RKO (cell line): ENCODE measurements at regions not wholly inside any gene's neighbourhood (a gene's known extent, or its start where the extent isn't known, plus 50 kb on each side); places are given as distances from the start of the nearest gene placed in this dataset.
"Not testable (repeated sequence)": the region's sequence is repeated elsewhere in the genome, so short reads cannot be mapped to it uniquely, and the experiment has no call there.

Source experiments
- DNase-seq: peaks from one replicate; pipeline ENCODE4 v3.0.0-alpha.2; 2016; ENCODE audit warnings: low spot score

DNA sequence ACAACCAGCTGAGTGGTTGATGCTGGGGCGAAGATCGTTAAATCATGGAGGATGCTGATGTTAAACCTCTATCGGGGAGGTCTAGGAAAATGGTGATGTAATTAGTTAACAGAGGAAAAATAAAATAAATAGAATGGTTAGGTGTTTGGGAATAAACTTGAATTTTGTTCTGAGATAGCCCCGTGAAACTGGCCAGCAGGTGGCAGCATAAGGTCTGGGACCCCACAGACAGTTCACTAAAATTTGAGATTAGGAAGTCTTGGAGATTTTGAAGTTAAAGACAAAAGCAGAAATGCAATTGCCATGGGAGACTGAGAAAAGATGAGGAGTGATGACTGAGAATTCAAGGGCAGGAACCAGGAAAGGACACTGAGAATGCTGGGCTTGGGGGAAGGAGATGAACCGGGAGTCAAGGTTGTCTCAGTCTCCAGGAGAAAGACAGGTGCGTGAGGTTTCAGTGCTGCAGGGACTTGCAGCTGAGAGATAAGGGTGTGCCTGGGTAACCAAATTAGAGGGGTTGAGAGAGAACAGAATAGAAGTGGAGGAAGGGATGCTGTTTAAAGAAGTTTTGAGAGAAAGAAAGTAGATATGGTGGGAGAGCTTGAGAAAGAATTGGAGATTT, 248.0 kb downstream of the ZNF92 start:
- peak; percentile 16 for DNase-seq

DNA sequence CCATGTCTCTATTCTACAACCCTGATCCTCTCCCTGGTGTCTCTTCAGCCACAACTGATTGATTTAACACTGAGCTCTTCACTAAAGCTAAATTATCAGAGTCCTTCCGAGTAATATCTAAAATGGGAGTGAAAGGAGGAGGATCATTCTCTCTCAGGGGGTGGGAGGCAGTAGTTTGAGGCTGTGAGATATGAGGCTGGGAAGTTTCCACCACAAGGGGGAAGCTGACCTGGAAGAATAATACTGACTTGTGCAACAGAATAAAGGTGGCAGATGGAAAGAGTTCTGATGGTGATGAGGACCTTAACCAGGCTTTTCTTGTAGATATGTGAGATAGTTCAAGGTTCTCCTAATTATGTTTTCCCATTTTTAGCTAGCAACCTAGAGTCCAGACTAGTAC, 241.6 kb upstream of the VKORC1L1 start:
- not testable (repeated sequence) for DNase-seq

DNA sequence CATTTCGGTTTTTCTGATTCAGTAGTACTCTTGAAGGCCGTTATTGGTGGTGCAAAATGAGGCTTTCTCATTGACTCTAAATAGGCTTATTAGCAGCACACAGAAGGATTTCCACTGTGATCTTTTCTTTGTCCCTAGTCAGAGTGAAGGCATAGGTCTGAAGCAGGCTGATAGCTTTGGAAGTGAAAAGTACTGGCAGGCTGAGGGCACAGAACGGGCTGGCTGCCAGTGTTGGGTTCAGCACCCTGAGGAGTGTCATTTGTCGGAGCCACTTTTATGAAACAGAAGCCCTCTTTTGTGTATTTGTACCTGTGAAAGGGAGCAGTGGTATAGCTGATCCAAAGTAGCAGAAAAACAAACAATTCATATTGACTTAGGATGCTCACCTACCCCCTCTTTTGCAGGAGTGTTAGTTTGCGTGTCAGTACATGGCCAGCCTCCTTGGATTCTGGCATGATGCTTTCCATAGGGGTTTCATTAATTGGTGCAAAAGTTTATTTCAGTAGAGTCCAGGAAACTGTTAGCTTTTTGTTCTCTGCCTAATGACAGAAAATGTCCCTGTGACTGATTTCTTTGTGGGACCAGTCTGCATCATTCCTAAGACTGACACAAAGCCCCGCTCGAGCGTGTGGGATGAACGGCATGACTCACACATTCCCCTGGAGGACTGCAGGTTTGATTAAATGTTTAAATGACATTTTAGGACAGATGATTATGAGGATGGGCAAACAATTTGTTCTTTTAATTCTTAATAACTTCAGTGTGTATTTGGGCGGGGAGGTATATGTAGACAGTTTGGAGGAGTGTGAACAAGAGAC, 239.1 kb upstream of the VKORC1L1 start:
- DNase-seq, result not testable (repeated sequence)

DNA sequence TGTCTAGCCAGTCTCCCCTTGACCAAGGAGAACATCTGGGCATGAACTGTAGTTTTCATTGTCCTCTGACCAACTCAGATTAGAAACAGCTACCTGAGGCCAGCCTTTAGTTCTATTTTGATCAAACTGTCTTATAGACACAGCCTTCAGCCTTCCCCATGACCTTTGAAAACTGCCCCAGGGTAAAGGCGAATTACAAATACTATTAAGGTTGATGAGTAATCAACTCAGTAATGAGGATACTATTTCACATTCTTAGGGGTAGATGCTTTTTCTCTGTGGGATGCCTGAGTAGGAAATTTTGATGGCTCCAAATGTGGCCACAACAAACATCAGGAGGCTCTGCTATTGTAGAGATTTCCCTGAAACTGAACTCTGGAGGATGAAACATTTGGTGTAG, 234.0 kb upstream of the VKORC1L1 start:
- not testable (repeated sequence) for DNase-seq

DNA sequence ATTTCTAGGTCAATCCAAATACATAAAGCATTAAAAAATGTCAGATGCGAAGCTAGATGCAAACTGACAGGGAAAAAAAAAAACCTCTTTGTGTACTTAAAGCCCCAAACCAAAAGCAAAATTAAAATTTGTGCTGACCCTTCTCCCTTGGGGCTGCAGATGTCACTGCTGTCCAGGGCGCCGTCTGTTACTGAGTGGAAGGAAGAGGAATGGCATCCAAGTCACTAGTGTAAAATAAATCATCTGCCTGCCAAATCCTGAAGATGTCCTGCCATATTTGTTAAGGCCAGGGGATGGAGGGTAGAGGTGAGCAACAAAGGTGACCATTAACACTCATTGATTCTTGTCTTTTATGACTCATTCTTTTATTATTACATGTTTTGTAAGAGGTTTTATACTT, 233.2 kb upstream of the VKORC1L1 start:
- not testable (repeated sequence) for DNase-seq

DNA sequence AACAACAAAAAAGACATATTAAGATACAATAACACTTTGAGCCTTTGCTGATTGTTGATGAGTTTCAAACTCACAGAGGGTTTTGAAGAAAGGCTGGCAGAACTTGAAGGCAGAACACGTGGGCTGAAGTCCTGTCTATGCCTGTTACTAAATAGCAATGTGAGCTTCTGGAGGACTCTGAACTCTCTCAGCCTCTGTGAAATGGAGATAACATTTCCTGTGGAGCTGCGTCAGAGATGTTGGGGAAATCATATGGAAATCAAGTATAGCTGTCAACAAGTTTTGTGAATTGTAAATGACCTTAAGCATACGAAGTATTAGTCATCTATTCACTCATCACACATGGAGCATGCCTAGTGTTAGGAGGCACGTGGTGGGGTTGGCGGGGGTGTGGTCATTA, 229.4 kb upstream of the VKORC1L1 start:
- DNase-seq, result not testable (repeated sequence)

DNA sequence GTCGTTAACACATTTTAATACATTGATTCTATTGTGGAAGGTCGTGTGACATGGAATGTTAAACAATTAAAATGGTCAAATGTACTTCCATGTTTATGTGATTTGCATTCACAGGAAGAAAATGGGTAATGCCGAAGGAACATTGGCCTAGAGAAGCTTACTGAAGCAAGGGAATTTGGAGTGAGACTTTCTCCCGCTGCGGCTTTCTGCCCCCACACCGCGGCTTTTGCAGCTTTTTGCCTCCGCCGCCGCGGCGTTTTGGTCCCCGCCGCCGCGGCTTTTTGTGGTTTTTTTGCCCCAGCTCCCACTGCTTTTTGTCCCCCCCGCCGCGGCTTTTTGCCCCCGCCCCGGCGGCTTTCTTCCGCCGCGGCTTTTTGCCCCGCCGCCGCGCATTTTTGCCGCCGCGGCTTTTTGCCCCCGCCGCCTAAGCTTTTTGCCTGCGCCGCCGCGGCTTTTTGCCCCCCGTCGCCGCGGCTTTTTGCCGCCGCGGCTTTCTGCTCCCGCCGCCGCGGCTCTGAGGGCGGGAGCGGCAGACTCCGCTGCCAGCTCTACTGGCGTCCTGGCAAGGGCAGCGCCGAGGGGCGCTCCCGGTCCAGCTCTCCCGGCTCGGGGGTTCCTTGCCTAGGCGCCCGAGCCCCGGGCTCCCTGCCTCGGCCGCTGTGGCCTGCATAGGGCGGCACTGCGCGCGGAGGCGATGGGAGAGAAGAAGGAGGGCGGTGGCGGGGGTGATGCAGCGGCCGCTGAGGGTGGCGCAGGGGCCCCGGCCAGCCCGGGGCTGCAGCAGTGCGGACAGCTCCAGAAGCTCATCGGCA, 225.5 kb upstream of the VKORC1L1 start:
- not testable (repeated sequence) for DNase-seq

DNA sequence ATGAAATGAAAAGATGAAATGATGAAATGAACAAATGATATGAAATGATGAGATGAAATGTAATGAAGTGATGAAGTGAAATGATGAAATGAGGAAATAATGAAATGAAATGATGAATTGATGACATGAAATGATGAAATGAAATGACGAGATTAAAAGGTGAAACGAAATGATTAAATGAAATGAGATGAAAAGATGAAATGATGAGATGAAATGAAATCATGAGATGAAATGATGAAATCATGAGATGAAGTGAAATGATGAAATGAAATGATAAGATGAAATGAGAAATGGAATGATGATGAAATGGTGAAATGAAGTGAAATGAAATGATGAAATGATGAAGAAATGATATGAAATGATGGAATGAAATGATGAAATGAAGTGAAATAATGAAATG, 221.7 kb upstream of the VKORC1L1 start:
- DNase-seq, result not testable (repeated sequence)

DNA sequence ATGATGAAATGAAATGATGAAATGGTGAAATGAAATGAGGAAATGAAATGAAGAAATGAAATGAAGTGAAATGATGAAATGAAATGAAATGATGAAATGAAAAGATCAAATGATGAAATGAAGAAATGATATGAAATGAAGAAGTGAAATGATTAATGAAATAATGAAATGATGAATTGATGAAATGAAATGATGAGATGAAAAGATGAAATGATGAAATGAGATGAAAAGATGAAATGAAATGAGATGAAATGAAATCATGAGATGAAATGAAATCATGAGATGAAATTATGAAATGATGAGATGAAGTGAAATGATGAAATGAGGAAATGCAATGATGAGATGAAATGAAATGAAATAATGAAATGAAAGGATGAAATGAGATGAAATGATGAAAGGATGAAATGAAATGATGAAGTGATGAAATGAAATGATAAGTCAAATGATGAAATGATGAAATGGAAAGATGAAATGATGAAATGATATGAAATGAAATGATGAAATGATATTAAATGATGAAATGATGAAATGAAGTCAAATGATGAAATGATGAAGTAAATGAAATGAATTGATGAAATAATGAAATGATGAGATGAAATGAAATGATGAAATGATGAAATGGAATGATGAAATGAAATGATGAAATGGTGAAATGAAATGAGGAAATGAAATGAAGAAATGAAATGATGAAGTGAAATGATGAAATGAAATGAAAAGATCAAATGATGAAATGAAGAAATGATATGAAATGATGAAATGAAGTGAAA, 220.9 kb upstream of the VKORC1L1 start:
- DNase-seq, result not testable (repeated sequence)

DNA sequence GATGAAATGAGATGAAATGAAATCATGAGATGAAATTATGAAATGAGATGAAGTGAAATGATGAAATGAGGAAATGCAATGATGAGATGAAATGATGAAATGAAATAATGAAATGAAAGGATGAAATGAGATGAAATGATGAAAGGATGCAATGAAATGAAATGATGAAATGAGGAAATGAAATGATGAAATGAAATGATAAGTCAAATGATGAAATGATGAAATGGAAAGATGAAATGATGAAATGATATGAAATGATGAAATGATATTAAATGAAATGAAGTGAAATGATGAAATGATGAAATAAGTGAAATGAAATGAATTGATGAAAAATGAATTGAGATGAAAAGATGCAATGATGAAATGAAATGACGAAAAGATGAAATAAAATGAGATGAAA, 220.2 kb upstream of the VKORC1L1 start:
- not testable (repeated sequence) for DNase-seq

DNA sequence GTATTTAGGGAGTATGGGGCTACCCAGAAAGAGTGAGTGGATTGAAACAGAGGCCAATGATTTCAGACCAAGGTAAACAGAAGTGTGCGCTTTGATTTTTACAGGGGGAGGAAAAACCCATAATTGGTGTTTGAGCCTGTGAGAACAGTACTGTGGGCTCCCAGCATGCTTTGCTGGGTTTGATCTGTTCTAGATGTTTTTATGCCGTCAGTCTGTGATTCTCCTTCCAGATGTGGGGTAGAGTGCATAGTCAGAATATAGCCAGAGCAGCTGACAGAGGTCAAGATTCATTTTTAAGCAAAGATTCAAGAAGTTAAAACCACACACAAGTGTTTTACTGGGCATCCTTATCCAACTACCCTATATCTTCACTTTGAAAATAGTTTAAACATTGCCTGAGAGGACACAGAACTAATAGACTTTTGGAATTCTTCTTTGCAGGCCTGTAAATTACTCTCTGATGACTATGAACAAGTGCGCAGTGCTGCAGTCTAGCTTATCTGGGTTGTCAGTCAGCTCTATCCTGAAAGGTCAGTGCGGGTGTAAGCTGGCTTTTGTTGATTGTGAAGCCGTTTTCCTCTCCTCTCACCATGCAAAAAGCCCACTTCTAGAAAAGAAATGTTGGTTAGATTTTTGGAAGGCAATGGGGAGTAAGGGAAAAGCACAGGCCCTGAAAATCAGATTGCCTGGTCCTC, 216.2 kb upstream of the VKORC1L1 start:
- not testable (repeated sequence) for DNase-seq

DNA sequence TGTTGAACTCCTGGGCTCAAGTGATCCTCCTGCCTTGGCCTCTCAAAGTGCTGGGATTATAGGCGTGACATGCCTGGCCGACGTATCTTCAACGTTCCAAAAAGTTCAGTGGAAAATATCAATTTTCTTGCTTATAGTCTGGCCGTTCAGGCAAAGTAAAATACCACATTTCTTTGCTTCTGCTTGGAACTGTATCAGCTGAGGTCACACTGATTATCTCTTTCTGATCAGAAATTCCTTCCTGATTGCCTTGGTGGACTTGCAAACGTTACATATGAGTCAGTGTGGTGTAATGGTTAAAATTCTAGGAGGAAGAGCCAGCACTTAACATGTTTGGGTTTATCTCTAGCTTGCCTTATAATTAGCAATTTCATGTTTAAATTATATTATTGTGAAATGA, 189.5 kb upstream of the VKORC1L1 start:
- not testable (repeated sequence) for DNase-seq

DNA sequence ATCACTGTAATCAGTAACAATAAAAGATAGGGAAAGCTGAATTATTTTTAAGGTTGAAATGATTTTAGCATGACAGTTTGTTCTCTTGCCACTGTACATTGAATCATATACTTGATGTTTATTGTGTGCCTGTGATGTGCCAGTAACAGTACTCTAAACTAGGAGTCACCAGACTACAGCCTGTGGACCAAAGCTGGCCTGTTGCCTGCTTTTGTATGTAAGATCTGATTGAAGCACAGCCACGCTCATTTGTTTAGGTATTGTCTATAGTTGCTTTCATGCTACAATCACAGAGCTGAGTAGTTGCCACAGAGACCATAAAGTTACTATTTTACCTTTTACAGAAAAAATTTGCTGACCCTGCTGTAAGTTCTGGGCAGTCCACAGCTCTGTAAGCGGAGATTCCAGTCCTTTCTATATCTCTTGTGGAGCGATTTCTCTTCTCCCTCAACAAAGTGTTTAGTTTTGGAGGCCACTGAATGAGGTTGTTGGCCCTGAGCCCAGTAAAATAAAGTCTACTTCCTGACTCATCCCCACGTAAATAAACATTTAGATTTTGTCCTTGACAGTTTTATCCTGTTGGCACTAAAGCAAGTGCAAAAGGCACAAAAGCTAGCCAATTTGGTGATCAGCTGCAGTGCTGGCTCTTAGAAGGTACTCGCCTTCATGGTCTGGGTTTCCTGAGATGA, 173.7 kb upstream of the VKORC1L1 start:
- DNase-seq, result not testable (repeated sequence)

DNA sequence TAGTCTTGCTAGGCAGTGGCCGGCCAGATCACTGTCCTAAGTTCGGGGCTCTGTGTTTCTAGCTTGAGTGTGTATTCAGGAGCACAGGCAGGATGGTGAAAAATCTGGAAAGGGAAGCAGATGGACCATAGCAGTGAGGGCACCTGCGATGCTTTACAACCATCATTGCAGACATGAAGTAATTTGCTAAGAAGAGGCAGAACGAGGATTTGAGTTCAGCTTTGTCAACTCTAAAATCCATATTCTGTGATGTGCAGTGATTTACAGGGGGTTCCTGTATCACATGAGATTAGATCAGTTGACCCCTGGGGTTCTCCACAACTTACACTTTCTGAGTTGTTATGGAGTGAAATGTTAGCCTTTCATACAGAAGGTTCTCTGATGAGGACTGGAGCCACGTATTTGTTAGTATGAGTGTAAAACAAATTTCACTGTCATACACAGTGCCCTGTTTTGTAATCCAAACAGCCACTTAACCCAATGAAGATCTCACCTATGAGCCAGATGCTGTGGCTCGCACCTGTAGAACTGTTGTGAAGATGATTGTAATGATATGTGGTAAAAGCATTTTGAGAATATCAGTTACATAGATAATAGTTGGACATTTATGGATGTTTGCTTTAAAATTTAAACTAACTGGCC, 173.0 kb upstream of the VKORC1L1 start:
- not testable (repeated sequence) for DNase-seq

DNA sequence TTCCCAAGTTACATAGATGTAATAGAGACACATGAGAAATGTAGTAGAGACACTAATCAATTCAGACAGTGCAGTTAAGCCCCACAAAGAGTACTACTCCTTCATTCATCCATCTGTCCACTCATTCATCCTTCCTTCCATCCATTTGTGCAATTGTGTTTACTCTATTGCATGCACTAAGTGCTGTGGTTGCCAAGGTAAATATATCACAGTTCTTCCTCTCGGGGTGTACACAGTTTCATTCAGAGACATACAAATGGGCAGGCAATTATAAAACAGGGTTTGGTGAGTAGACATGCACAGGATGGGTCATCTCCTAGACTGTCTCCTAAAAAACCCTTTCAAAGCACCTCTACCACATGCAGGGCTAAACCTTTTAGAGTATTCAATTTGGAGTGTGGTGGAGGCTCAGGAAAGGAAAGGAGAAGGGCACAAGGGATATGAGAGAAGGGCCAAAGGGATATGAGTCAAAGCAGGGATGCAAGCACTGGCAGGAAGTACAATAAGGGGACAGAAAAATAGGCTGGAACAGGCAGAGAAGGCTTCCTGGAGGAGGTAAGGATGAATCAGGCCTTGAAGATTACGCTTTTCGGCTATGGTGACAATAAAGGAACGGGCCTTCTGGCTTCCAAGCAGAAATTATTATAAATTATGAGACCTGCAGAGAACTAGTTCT, 153.6 kb upstream of the VKORC1L1 start:
- DNase-seq, result not testable (repeated sequence)

DNA sequence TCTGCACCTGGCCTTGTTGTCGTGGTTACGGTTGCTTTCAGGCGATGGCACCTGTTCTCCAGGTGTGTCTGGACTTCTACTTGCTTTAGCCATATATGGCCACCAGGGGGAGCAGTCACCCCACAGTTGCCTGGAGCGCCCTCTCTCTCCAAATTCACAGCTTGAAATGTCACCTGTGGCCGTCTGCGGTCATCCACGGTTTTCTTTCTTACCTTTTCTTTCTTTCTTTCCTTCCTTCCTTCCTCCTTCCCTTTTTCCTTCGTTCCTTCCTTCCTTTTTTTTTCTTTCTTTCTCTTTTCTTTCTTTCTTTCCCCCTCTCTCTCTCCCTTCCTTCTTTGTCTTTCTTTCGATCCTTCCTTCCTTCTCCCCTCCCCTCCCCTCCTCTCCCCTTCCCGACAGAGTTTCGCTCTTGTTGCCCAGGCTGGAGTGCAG, 150.5 kb upstream of the VKORC1L1 start:
- DNase-seq, result no peak

DNA sequence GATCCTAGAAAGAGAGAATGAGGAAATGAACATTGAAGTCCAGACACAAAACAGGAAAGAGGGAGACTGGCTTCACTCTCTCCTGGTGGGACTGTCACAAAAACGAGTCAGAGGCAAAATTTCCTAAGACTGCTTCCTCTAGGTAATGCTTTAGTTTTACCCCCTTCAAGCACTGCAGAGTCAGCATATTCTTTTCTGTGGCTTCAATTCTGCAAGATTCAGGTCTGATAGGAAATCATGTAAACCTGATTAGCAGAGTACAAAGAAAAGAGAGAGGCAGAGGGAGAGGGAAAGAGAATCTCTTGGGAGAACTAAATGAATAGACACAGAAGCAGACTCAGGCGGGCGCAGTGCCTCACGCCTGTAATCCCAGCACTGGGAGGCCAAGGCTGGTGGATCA, 145.7 kb upstream of the VKORC1L1 start:
- not testable (repeated sequence) for DNase-seq

DNA sequence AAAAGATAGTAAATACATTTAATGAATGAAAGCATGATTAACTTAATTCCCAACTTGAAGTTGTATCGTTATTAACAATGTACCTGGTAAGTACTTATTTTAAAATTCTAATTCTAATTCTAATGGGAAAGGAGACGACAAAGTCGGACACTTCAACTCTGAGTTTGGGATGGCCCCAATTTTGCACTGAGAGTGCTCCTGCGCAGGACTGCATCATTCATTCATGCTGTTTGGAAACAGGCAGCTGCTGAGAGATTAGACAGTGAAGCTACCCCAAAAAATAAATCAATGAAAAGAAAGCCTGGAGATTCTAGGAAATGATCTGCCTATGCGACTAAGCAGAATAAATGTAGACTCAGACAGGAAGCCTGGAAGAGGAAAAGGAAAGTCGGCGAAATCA, 141.7 kb upstream of the VKORC1L1 start:
- DNase-seq, result no peak

DNA sequence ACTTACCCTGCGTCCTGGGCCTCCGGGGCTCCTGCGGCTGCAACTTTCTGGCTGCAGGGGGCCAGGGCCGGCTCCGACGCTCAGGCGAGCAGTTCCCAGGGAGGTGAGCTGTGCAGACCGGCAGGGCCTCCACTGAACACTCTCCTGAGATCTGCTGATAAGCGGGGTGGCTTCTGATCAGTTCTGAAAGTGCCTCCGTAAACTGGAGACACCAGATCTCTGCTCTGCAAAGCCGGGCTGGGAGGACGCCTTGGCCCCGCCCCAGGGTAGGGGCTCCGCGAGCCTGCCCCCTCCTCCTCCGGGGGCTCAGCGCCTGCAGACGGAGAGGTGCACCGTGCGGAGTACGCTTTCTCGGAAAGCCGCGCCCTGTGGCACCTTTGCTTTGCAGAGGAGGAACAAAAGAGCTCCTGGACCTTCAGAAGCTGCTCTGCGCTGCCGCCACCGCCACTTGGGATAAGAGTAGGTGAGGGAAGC, 141.3 kb upstream of the VKORC1L1 start:
- no peak for DNase-seq
